Large intestine (tissue), 3 donors: ENCODE measurements at regions not wholly inside any gene's neighbourhood (a gene's known extent, or its start where the extent isn't known, plus 50 kb on each side); places are given as distances from the start of the nearest gene placed in this dataset.

Experiments used
- DNase-seq, 2 donors: peaks; one replicate each; pipeline versions ENCODE4 v3.0.0 to v3.0.0-alpha.2; 2013
- H3K27ac ChIP-seq: one replicate; pipeline ENCODE4 v1.5.1; 2013; ENCODE audit warnings: low read length
- H3K27me3 ChIP-seq: 2 replicates; pipeline ENCODE4 v1.6.1; 2013; ENCODE audit warnings: low read length; ENCODE audit not compliant: control insufficient read depth, insufficient read depth
- H3K36me3 ChIP-seq: 2 replicates; pipeline ENCODE4 v1.6.1; 2013; ENCODE audit warnings: low read length; ENCODE audit not compliant: control insufficient read depth, insufficient read depth
- H3K4me1 ChIP-seq: one replicate; pipeline ENCODE4 v1.6.1; 2013; ENCODE audit warnings: low read length; ENCODE audit not compliant: control insufficient read depth, insufficient read depth
- H3K4me3 ChIP-seq: one replicate; pipeline ENCODE4 v1.5.1; 2013; ENCODE audit warnings: low read length
- H3K9me3 ChIP-seq: one replicate; pipeline ENCODE4 v1.6.1; 2013; ENCODE audit warnings: mild to moderate bottlenecking, low read depth, low read length, moderate library complexity; ENCODE audit not compliant: control insufficient read depth
- WGBS: methylation state at CpG from one replicate; pipeline ENCODE4 v1.1.5; 2013; ENCODE audit warnings: low lambda C conversion rate; ENCODE audit not compliant: insufficient coverage; 5-methylcytosine and 5-hydroxymethylcytosine counted together

GRCh38 chr18:78813156-78813555, 166.5 kb upstream of the SALL3 start:
- WGBS = no CpG with 5 or more reads among the region's 18 CpGs
- H3K27ac ChIP-seq = no peak overlapping the region
- peaks cover 2% of the 10 kb centered on the region for H3K4me1 ChIP-seq
- H3K27me3 ChIP-seq = peaks cover 29% of the 10 kb centered on the region
- DNase-seq = no peak
- H3K36me3 ChIP-seq = no peaks in the 10 kb centered on the region
- peaks cover 3% of the 10 kb centered on the region for H3K9me3 ChIP-seq
- H3K4me3 ChIP-seq = no peak overlapping the region

- Histone ChIP-seq H3K36me3 (no peaks in the 10 kb centered on the region), H3K27ac (no peak overlapping the region), H3K4me3 (no peak overlapping the region), H3K9me3 (peaks cover 3% of the 10 kb centered on the region), H3K4me1 (peaks cover 2% of the 10 kb centered on the region), H3K27me3 (peaks cover 29% of the 10 kb centered on the region)
- WGBS = no CpG with 5 or more reads among the region's 24 CpGs
- DNase-seq = peak; percentile 13 to 26
Observed at GRCh38 chr18:78813936-78814710, 165.5 kb upstream of the SALL3 start.

- DNase-seq = no peak
- WGBS = no CpG with 5 or more reads among the region's 14 CpGs
- H3K4me1 ChIP-seq = peaks cover 2% of the 10 kb centered on the region
- peaks cover 3% of the 10 kb centered on the region for H3K9me3 ChIP-seq
- H3K36me3 ChIP-seq = no peaks in the 10 kb centered on the region
- H3K4me3 ChIP-seq = no peak overlapping the region
- H3K27me3 ChIP-seq = peaks cover 30% of the 10 kb centered on the region
- no peak overlapping the region for H3K27ac ChIP-seq
Observed at GRCh38 chr18:78814766-78815165, 164.9 kb upstream of the SALL3 start.

GRCh38 chr18:78816114-78816513, 163.5 kb upstream of the SALL3 start:
- Histone ChIP-seq H3K4me1 (peaks cover 2% of the 10 kb centered on the region), H3K4me3 (no peak overlapping the region), H3K27ac (no peak overlapping the region), H3K9me3 (peaks cover 3% of the 10 kb centered on the region), H3K36me3 (no peaks in the 10 kb centered on the region), H3K27me3 (peaks cover 37% of the 10 kb centered on the region)
- DNase-seq = no peak
- WGBS = 100% methylated on average over 3 of the region's 15 CpGs

- Histone ChIP-seq H3K9me3 (peaks cover 3% of the 10 kb centered on the region), H3K4me3 (no peak overlapping the region), H3K4me1 (peaks cover 2% of the 10 kb centered on the region), H3K27me3 (peaks cover 45% of the 10 kb centered on the region), H3K36me3 (no peaks in the 10 kb centered on the region), H3K27ac (no peak overlapping the region)
- DNase-seq = no peak
- WGBS = 100% methylated on average over 1 of the region's 21 CpGs
Observed at GRCh38 chr18:78816916-78817315, 162.7 kb upstream of the SALL3 start.

- WGBS = no CpG with 5 or more reads among the region's 5 CpGs
- H3K9me3 ChIP-seq = no peaks in the 10 kb centered on the region
Observed at GRCh38 chr18:78818495-78818894, 161.1 kb upstream of the SALL3 start.

GRCh38 chr18:78818961-78819360, 160.7 kb upstream of the SALL3 start:
- Histone ChIP-seq H3K4me3 (no peak overlapping the region), H3K36me3 (no peaks in the 10 kb centered on the region), H3K27ac (no peak overlapping the region), H3K9me3 (no peaks in the 10 kb centered on the region), H3K27me3 (peaks cover 38% of the 10 kb centered on the region), H3K4me1 (peaks cover 2% of the 10 kb centered on the region)
- WGBS = no CpG with 5 or more reads among the region's 2 CpGs
- no peak for DNase-seq

More at GRCh38 chr18:78818495-78818894, 161.1 kb upstream of the SALL3 start:
- no peak for DNase-seq
- no peak overlapping the region for H3K27ac ChIP-seq
- H3K27me3 ChIP-seq = peaks cover 43% of the 10 kb centered on the region
- no peaks in the 10 kb centered on the region for H3K36me3 ChIP-seq
- peaks cover 2% of the 10 kb centered on the region for H3K4me1 ChIP-seq
- H3K4me3 ChIP-seq = no peak overlapping the region

GRCh38 chr18:78820161-78820834, 159.3 kb upstream of the SALL3 start:
- no peak for DNase-seq
- H3K27ac ChIP-seq = no peak overlapping the region
- H3K36me3 ChIP-seq = no peaks in the 10 kb centered on the region
- no peaks in the 10 kb centered on the region for H3K4me1 ChIP-seq
- peaks cover 26% of the 10 kb centered on the region for H3K27me3 ChIP-seq
- 80% methylated on average over 7 of the region's 14 CpGs for WGBS
- H3K9me3 ChIP-seq = no peaks in the 10 kb centered on the region
- no peak overlapping the region for H3K4me3 ChIP-seq

GRCh38 chr18:78821396-78821795, 158.2 kb upstream of the SALL3 start:
- Histone ChIP-seq H3K4me3 (no peak overlapping the region), H3K9me3 (no peaks in the 10 kb centered on the region), H3K36me3 (no peaks in the 10 kb centered on the region), H3K4me1 (peaks cover 3% of the 10 kb centered on the region), H3K27me3 (peaks cover 19% of the 10 kb centered on the region), H3K27ac (no peak overlapping the region)
- WGBS = no CpG with 5 or more reads among the region's 9 CpGs
- no peak for DNase-seq

- no peak for DNase-seq
- no CpG with 5 or more reads among the region's 27 CpGs for WGBS
- no peak overlapping the region for H3K27ac ChIP-seq
- H3K4me3 ChIP-seq = no peak overlapping the region
- peaks cover 3% of the 10 kb centered on the region for H3K4me1 ChIP-seq
- H3K27me3 ChIP-seq = peaks cover 19% of the 10 kb centered on the region
- H3K36me3 ChIP-seq = no peaks in the 10 kb centered on the region
- no peaks in the 10 kb centered on the region for H3K9me3 ChIP-seq
Observed at GRCh38 chr18:78822171-78822948, 157.3 kb upstream of the SALL3 start.
